Peyer's patch (tissue), 4 donors: ENCODE measurements at regions not wholly inside any gene's neighbourhood (a gene's known extent, or its start where the extent isn't known, plus 50 kb on each side); places are given as distances from the start of the nearest gene placed in this dataset.

Source experiments
- POLR2A ChIP-seq, 2 donors: fragments of 450-650 bp; IDR thresholded peaks; one replicate each; pipeline ENCODE4 v1.5.1; 2017; ENCODE audit warnings: antibody characterized with exemption in 2 of 2, mild to moderate bottlenecking in 2 of 2, moderate library complexity in 2 of 2
- TF ChIP-seq, protein P1 (sequence below), 6 experiments: fragments of 450-650 bp in 4 of 6; fragments of 200-600 bp in 2 of 6; sonication (generic) in 1 of 6; IDR thresholded peaks; one replicate each; pipeline ENCODE4 v1.5.1; 2017 to 2019; ENCODE audit warnings: antibody characterized with exemption in 6 of 6, mild to moderate bottlenecking in 3 of 6, moderate library complexity in 1 of 6

DNA sequence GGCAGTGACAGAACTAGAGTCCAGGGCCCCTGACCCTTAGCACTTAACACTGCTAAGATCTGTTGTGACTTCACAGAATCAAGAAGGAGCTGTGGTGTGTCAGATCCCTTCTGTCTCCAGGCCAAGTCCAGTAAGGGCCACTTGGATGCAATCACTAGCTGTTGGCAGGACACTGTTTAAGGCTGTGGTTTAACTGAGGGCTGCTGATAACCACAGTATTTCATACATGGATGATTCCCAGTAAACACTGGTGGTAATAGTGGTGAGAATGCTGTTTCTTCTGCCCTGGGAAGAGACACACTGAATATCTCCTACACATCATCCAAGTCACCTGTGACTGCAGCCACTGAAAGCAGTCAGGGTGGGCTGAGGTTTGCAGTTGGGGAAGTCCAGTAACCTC lies 77.7 kb upstream of the FBXO11 start:
- TF ChIP-seq, protein P1, sequence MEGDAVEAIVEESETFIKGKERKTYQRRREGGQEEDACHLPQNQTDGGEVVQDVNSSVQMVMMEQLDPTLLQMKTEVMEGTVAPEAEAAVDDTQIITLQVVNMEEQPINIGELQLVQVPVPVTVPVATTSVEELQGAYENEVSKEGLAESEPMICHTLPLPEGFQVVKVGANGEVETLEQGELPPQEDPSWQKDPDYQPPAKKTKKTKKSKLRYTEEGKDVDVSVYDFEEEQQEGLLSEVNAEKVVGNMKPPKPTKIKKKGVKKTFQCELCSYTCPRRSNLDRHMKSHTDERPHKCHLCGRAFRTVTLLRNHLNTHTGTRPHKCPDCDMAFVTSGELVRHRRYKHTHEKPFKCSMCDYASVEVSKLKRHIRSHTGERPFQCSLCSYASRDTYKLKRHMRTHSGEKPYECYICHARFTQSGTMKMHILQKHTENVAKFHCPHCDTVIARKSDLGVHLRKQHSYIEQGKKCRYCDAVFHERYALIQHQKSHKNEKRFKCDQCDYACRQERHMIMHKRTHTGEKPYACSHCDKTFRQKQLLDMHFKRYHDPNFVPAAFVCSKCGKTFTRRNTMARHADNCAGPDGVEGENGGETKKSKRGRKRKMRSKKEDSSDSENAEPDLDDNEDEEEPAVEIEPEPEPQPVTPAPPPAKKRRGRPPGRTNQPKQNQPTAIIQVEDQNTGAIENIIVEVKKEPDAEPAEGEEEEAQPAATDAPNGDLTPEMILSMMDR (IDR thresholded peaks at IDR 0.05) = no peak
- no peak for TF ChIP-seq POLR2A (IDR thresholded peaks at IDR 0.05)
